Esophagus (tissue), 2 donors: ENCODE measurements at regions not wholly inside any gene's neighbourhood (a gene's known extent, or its start where the extent isn't known, plus 50 kb on each side); places are given as distances from the start of the nearest gene placed in this dataset.

ENCODE experiments used
- H3K27ac ChIP-seq, 2 donors: one replicate each; pipeline ENCODE4 v1.5.1; 2013; ENCODE audit warnings: low read depth in 2 of 2, mild to moderate bottlenecking in 2 of 2, inconsistent platforms in 1 of 2, low read length in 1 of 2, moderate library complexity in 1 of 2
- H3K27me3 ChIP-seq, 2 donors: one replicate each; pipeline ENCODE4 v1.6.1; 2013; ENCODE audit warnings: low read length in 2 of 2, control low read depth in 1 of 2, mild to moderate bottlenecking in 1 of 2; ENCODE audit not compliant: insufficient read depth in 2 of 2, control insufficient read depth in 1 of 2
- H3K36me3 ChIP-seq, 2 donors: one replicate each; pipeline ENCODE4 v1.6.1; 2013; ENCODE audit warnings: low read length in 1 of 2; ENCODE audit not compliant: control insufficient read depth in 2 of 2, insufficient read depth in 2 of 2
- H3K4me1 ChIP-seq, 2 donors: one replicate each; pipeline ENCODE4 v1.6.1; 2013; ENCODE audit warnings: low read length in 1 of 2; ENCODE audit not compliant: control insufficient read depth in 2 of 2, insufficient read depth in 2 of 2
- H3K4me3 ChIP-seq, 2 donors: one replicate each; pipeline ENCODE4 v1.5.1; 2013; ENCODE audit warnings: low read length in 2 of 2, mild to moderate bottlenecking in 2 of 2, low read depth in 1 of 2, moderate library complexity in 1 of 2
- H3K9me3 ChIP-seq, 2 donors: one replicate each; pipeline ENCODE4 v1.6.1; 2013; ENCODE audit warnings: mild to moderate bottlenecking in 2 of 2, low read depth in 1 of 2, low read length in 1 of 2, moderate library complexity in 1 of 2; ENCODE audit not compliant: control insufficient read depth in 2 of 2, insufficient read depth in 1 of 2
- WGBS, 2 donors: extraction: QIAGEN DNeasy Blood & Tissue Kit; methylation state at CpG; one replicate each; pipeline ENCODE4 v1.1.7; 2013; 5-methylcytosine and 5-hydroxymethylcytosine counted together
- donor health status: healthy with polysubstance abuse.
- donor health status: Bipolar disorder and iron deficiency.

- Histone ChIP-seq H3K27me3 (no peaks in the 10 kb centered on the region), H3K9me3 (peaks cover 0 to 3% of the 10 kb centered on the region in 2 donors), H3K36me3 (no peaks in the 10 kb centered on the region), H3K4me3 (no peak overlapping the region), H3K4me1 (no peaks in the 10 kb centered on the region), H3K27ac (no peak overlapping the region)
- 88 to 90% methylated on average over 10 of the region's 10 CpGs for WGBS, 2 donors
Measured at GRCh38 chr16:9203956-9204355, 112.5 kb downstream of the HAPSTR1 start.

DNA sequence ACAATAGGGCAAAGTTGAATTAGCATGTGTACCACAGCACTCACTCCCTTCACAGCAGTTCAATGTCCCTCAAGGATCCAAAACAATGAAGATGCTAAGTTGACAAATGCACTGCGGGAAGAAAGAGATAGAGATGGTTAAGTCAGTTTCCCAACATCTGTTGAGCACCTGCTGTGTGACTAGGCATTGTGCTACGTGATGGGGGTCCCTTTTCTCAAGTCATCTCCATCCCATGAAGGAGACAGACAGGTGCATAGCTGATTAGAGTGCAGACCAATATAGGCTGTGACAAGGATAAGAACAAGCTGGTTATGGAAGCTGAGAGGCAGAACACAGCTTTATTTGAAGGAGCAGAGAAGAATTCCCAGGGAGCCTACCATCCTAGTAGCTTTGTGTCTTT is 114.2 kb downstream of the HAPSTR1 start:
- Histone ChIP-seq H3K36me3 (no peaks in the 10 kb centered on the region), H3K27me3 (no peaks in the 10 kb centered on the region), H3K9me3 (peaks cover 0 to 3% of the 10 kb centered on the region in 2 donors), H3K4me1 (no peaks in the 10 kb centered on the region), H3K27ac (no peak overlapping the region), H3K4me3 (no peak overlapping the region)
- WGBS, 2 donors: 52 to 55% methylated on average over 2 of the region's 2 CpGs

GRCh38 chr16:9206156-9206555 is 114.7 kb downstream of the HAPSTR1 start:
- H3K9me3 ChIP-seq: peaks cover 0 to 3% of the 10 kb centered on the region in 2 donors
- no peak overlapping the region for H3K27ac ChIP-seq
- H3K36me3 ChIP-seq: no peaks in the 10 kb centered on the region
- no peaks in the 10 kb centered on the region for H3K27me3 ChIP-seq
- no peak overlapping the region for H3K4me3 ChIP-seq
- no peaks in the 10 kb centered on the region for H3K4me1 ChIP-seq
- WGBS, 2 donors: 44 to 57% methylated on average over 3 of the region's 3 CpGs

DNA sequence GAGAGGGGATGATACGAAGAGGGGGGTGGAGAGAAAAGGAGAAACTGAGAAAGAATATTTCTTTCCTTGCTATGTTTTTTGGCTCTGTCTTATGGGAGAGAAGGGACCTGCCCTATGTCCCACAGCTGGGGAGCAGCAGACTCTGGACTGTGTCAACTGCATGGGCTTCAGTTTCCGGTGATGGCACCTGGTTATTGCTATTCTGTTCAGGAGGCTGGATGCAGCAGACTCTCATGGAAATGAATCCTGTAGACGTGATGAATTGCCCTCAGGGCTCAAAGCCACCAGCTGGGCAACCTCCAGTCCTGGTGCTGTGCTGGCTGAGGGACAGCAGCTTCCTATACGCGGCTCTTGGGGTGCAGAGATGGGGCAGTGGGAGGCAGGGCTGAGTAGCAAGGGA is 121.2 kb downstream of the HAPSTR1 start:
- H3K27me3 ChIP-seq: no peaks in the 10 kb centered on the region
- no peak overlapping the region for H3K27ac ChIP-seq
- H3K36me3 ChIP-seq: no peaks in the 10 kb centered on the region
- H3K4me3 ChIP-seq: no peak overlapping the region
- H3K9me3 ChIP-seq: no peaks in the 10 kb centered on the region
- 54 to 58% methylated on average over 5 of the region's 5 CpGs for WGBS, 2 donors
- H3K4me1 ChIP-seq: no peaks in the 10 kb centered on the region

- Histone ChIP-seq H3K4me1 (no peaks in the 10 kb centered on the region), H3K36me3 (no peaks in the 10 kb centered on the region)
Measured at GRCh38 chr16:9219813-9220212, 128.4 kb downstream of the HAPSTR1 start.

GRCh38 chr16:9225527-9226316 is 134.3 kb downstream of the HAPSTR1 start:
- Histone ChIP-seq H3K4me1 (no peaks in the 10 kb centered on the region), H3K36me3 (no peaks in the 10 kb centered on the region), H3K27ac (no peak overlapping the region), H3K9me3 (no peaks in the 10 kb centered on the region), H3K27me3 (no peaks in the 10 kb centered on the region), H3K4me3 (no peak overlapping the region)
- WGBS, 2 donors: 43 to 53% methylated on average over 5 of the region's 5 CpGs

More at GRCh38 chr16:9219813-9220212, 128.4 kb downstream of the HAPSTR1 start:
- H3K9me3 ChIP-seq: no peaks in the 10 kb centered on the region
- WGBS, 2 donors: 31 to 32% methylated on average over 6 of the region's 6 CpGs
- no peak overlapping the region for H3K4me3 ChIP-seq
- no peak overlapping the region for H3K27ac ChIP-seq
- no peaks in the 10 kb centered on the region for H3K27me3 ChIP-seq

DNA sequence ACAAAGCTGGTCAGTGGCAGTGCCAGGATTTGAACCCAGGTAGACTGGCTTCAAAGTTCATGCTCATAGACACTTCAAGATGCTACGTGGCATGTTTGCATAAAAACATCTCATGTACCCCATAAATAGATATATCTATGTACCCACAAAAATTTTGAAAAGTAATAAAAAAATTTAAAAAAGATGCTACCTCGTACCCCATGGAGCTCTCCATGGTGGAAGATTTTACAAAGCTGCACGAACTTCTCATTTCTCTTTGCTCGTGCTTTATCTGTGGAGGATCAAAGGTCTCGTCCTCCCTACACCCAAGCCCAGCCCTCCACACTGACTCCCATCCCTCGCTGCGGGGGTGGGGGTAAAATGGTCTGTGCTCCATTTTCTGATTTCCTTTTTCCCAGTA is 135.5 kb downstream of the HAPSTR1 start:
- Histone ChIP-seq H3K36me3 (no peaks in the 10 kb centered on the region), H3K27ac (no peak overlapping the region), H3K27me3 (no peaks in the 10 kb centered on the region), H3K4me3 (no peak overlapping the region), H3K9me3 (no peaks in the 10 kb centered on the region), H3K4me1 (no peaks in the 10 kb centered on the region)
- 54 to 60% methylated on average over 7 of the region's 7 CpGs for WGBS, 2 donors

DNA sequence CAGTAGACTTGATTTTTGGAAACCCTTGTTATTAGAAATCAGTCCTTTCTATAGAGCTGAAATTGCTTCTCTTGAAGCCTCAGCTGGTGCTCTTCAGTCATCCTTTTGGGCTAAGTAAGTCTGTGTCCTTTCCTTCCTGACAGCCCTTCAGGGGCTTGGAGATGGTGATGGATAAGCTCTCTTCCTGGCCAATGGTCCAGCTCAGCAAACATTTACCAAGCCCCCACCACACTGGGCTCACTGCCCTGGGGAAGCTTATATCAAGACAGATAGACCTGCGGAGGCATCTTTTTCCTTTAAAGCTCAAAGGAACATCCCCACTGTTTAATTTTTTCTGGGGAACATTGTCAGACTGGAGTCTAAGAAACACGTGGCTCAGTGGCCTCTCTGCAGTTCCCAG is 139.6 kb downstream of the HAPSTR1 start:
- Histone ChIP-seq H3K36me3 (no peaks in the 10 kb centered on the region), H3K4me3 (no peak overlapping the region), H3K4me1 (no peaks in the 10 kb centered on the region), H3K27ac (no peak overlapping the region), H3K9me3 (no peaks in the 10 kb centered on the region), H3K27me3 (no peaks in the 10 kb centered on the region)
- WGBS, 2 donors: 24 to 39% methylated on average over 2 of the region's 2 CpGs

DNA sequence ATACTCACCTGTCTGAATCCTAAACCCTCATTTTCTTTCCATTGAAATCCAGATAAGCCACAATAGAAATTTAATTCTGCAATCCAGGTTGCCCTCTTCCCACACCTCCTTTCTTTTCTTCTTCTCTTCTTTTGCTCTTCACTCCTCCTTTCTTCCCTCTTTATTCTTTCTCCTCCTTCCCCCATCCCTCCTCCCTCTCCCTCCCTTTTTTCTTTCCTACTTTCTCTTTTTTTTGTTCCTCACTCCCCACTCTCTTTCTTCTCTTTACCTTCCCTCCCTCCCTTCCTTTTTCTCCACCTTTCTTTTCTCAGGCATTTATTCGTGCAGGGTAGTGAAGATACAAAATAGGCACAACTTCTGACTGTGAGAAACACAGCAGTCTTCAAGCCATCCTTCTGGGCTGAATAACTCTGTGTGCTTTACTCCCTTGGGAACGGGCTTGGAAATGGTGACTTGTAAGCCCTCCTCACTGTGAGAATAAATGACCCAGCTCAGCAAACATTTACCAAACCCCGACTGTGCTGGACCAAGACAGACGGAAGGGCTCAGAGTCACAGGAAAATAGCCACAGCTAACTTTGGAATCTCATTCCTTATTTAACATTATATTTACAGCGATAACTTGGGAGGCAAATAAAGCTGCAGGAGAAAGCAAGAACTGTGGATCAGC is 140.8 kb downstream of the HAPSTR1 start:
- no peaks in the 10 kb centered on the region for H3K4me1 ChIP-seq
- no peaks in the 10 kb centered on the region for H3K36me3 ChIP-seq
- H3K27ac ChIP-seq: no peak overlapping the region
- WGBS, 2 donors: 19 to 24% methylated on average over 5 of the region's 5 CpGs
- H3K4me3 ChIP-seq: no peak overlapping the region
- no peaks in the 10 kb centered on the region for H3K27me3 ChIP-seq
- H3K9me3 ChIP-seq: no peaks in the 10 kb centered on the region

DNA sequence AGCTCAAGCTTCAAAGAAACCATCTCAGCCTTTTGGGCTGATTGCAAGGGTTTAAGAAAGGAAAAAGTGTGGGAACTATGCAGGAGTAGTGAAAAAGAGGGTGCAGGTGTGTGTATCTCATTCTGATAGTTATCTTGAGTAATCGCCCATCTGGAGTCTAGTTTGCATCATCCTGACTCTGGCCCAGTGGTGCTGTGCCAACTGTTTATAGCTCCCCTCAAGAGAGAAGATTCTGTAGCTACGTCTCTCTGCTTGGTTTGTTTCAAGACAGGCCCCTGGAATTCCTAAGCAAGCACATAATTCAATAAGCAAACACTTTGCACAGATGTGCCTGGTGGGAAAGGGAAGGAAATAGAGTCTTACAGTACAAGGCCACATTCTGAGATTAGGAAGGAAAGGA is 144.4 kb downstream of the HAPSTR1 start:
- no peaks in the 10 kb centered on the region for H3K9me3 ChIP-seq
- no peak overlapping the region for H3K27ac ChIP-seq
- no peaks in the 10 kb centered on the region for H3K36me3 ChIP-seq
- no peak overlapping the region for H3K4me3 ChIP-seq
- no peaks in the 10 kb centered on the region for H3K4me1 ChIP-seq
- 40 to 53% methylated on average over 2 of the region's 2 CpGs for WGBS, 2 donors
- no peaks in the 10 kb centered on the region for H3K27me3 ChIP-seq
